ENCODE measurements at regions not wholly inside any gene's neighbourhood (a gene's known extent, or its start where the extent isn't known, plus 50 kb on each side); places are given as distances from the start of the nearest gene placed in this dataset.

DNA sequence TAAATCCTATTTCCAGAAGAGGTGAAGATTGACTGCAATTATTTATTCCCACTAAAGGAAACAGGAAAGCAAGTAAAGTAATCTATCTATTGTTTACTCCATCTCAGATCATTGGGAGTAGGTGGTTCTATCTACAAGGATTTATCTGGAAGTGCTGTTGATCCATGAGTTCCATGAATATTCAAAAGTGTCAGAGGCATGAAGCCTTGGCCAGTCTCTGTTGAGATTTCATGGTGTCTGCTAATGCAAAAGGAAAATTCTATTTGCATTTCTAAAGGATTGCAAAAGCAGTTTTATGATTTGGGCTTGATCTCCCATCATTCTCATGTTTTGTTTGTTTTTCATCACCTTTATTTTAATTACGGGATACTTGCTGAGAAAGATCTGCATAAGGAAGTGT is 102.4 kb upstream of the ST6GAL2 start:
- Histone ChIP-seq H3K27me3 (replicated peaks in 1 of 2; ENCODE audit: control insufficient read depth in 2 of 2, extremely low read depth in 1 of 2, insufficient read depth in 2 of 2, low read length in 1 of 2) (no peaks in the 10 kb centered on the region), H3K9me3 (no peaks in the 10 kb centered on the region), H3K4me3 (ENCODE audit: control insufficient read depth in 1 of 2, extremely low read depth in 1 of 2, low read length in 1 of 2) (no peak overlapping the region), H3K27ac (ENCODE audit: low read length) (no peak overlapping the region), H3K4me1 (ENCODE audit: control insufficient read depth in 1 of 2, extremely low read depth in 1 of 2, insufficient read depth in 2 of 2, low read length in 2 of 2) (no peaks in the 10 kb centered on the region), H3K36me3 (ENCODE audit: control insufficient read depth in 2 of 2, extremely low read depth in 1 of 2, insufficient read depth in 1 of 2, low read length in 1 of 2) (no peaks in the 10 kb centered on the region)
- Mint-ChIP-seq H3K27ac (no peak overlapping the region), H3K4me1 (no peaks in the 10 kb centered on the region), H3K36me3 (no peaks in the 10 kb centered on the region), H3K4me3 (no peak overlapping the region), H3K9me3 (no peaks in the 10 kb centered on the region), H3K27me3 (peaks cover 0 to 2% of the 10 kb centered on the region in 2 donors)
- POLR2A ChIA-PET, result no interaction called here
- ATAC-seq (replicated peaks in 1 of 4) (no peak), DNase-seq (no peak)
- CTCF ChIA-PET, result interaction anchor here in 1 of 2 donors (0.6 kb wide), 1 partner anchor 12 kb away, joined by 3 read pairs; no protein-coding TSS in a partner anchor
- no CpG with 5 or more reads among the region's 1 CpG for WGBS (ENCODE audit: insufficient coverage)

DNA sequence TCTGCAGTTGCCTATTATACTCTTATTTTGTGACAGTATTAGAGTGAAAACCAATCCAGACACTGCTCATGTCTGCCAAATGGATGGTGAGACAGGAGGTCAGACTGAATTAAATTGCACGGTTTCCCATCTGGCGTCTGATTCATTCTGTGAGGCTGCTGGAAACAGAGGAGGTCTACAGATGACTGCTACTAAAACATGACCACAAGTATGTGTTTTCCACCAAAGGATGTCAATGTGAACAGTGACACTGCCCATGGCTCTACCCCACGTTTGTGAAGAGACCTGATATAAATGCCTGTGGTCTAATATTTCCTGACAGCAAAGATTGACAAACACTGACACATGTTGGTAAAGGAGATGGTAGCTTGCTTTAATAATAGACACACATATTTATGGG is 104.3 kb upstream of the ST6GAL2 start:
- H3K27me3 Mint-ChIP-seq, result peaks cover 0 to 3% of the 10 kb centered on the region in 2 donors
- no CpG with 5 or more reads among the region's 3 CpGs for WGBS (ENCODE audit: insufficient coverage)
- H3K4me1 Mint-ChIP-seq, result no peaks in the 10 kb centered on the region
- H3K36me3 ChIP-seq (ENCODE audit: control insufficient read depth in 2 of 2, extremely low read depth in 1 of 2, insufficient read depth in 1 of 2, low read length in 1 of 2), result no peaks in the 10 kb centered on the region
- H3K27ac Mint-ChIP-seq, result no peak overlapping the region
- ChIA-PET CTCF (no interaction called here), POLR2A (no interaction called here)
- no peaks in the 10 kb centered on the region for H3K36me3 Mint-ChIP-seq
- H3K27me3 ChIP-seq (replicated peaks in 1 of 2; ENCODE audit: control insufficient read depth in 2 of 2, extremely low read depth in 1 of 2, insufficient read depth in 2 of 2, low read length in 1 of 2), result no peaks in the 10 kb centered on the region
- no peaks in the 10 kb centered on the region for H3K9me3 Mint-ChIP-seq
- H3K4me1 ChIP-seq (ENCODE audit: control insufficient read depth in 1 of 2, extremely low read depth in 1 of 2, insufficient read depth in 2 of 2, low read length in 2 of 2), result no peaks in the 10 kb centered on the region
- DNase-seq, result no peak
- no peaks in the 10 kb centered on the region for H3K9me3 ChIP-seq
- no peak overlapping the region for H3K4me3 Mint-ChIP-seq
- no peak overlapping the region for H3K27ac ChIP-seq (ENCODE audit: low read length)
- ATAC-seq (replicated peaks in 1 of 4), result no peak
- no peak overlapping the region for H3K4me3 ChIP-seq (ENCODE audit: control insufficient read depth in 1 of 2, extremely low read depth in 1 of 2, low read length in 1 of 2)

DNA sequence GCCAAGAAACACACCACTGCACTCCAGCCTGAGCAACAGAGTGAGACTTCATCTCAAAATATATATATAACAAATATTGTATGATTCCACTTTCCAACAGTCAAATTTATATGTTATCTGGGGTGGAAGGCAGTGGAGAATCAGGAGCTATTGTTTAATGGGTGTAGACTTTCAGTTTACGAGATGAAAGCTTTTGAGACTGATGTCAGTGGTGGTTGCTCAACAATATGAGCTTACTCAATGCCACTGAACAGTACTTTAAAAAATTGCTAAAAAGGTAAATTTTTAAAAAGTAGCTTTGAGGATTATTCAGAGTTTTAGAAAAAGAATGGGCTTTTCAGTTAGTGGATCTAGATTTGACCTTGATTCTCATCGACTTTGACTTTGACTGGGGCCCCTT is 105.9 kb upstream of the ST6GAL2 start:
- no peaks in the 10 kb centered on the region for H3K36me3 Mint-ChIP-seq
- 67% methylated on average over 1 of the region's 2 CpGs for WGBS (ENCODE audit: insufficient coverage)
- no peaks in the 10 kb centered on the region for H3K9me3 Mint-ChIP-seq
- DNase-seq (no peak), ATAC-seq (replicated peaks in 1 of 4) (no peak)
- CTCF ChIA-PET, result no interaction called here
- POLR2A ChIA-PET, result no interaction called here
- H3K27me3 Mint-ChIP-seq, result peaks cover 0 to 3% of the 10 kb centered on the region in 2 donors
- Histone ChIP-seq H3K9me3 (no peaks in the 10 kb centered on the region), H3K4me1 (ENCODE audit: control insufficient read depth in 1 of 2, extremely low read depth in 1 of 2, insufficient read depth in 2 of 2, low read length in 2 of 2) (no peaks in the 10 kb centered on the region), H3K36me3 (ENCODE audit: control insufficient read depth in 2 of 2, extremely low read depth in 1 of 2, insufficient read depth in 1 of 2, low read length in 1 of 2) (no peaks in the 10 kb centered on the region), H3K27me3 (replicated peaks in 1 of 2; ENCODE audit: control insufficient read depth in 2 of 2, extremely low read depth in 1 of 2, insufficient read depth in 2 of 2, low read length in 1 of 2) (no peaks in the 10 kb centered on the region), H3K4me3 (ENCODE audit: control insufficient read depth in 1 of 2, extremely low read depth in 1 of 2, low read length in 1 of 2) (no peak overlapping the region), H3K27ac (ENCODE audit: low read length) (no peak overlapping the region)
- no peaks in the 10 kb centered on the region for H3K4me1 Mint-ChIP-seq
- no peak overlapping the region for H3K27ac Mint-ChIP-seq
- H3K4me3 Mint-ChIP-seq, result no peak overlapping the region

DNA sequence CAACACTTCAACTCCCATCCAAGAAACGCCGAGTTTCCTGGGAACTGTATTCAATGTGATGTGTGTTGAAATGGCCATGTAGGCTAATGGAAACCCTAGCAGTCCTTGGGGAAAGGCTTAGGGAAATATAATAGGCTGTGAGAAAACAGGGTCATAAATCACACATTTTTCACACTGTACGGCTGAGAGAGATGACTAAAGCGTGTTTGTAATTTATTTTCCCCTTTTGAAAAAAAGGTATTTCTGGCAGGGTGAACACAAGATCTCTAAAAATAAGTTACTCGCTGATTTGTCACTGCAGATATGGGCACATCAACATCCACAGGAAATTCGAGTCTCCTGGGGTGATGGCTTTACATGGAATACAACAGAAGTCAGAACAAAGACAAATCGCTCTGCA is 109.6 kb upstream of the ST6GAL2 start:
- no peak overlapping the region for H3K27ac ChIP-seq (ENCODE audit: low read length)
- H3K4me3 ChIP-seq (ENCODE audit: control insufficient read depth in 1 of 2, extremely low read depth in 1 of 2, low read length in 1 of 2), result no peak overlapping the region
- no peaks in the 10 kb centered on the region for H3K4me1 ChIP-seq (ENCODE audit: control insufficient read depth in 1 of 2, extremely low read depth in 1 of 2, insufficient read depth in 2 of 2, low read length in 2 of 2)
- no peak for DNase-seq
- no peak overlapping the region for H3K27ac Mint-ChIP-seq
- ATAC-seq (replicated peaks in 1 of 4), result no peak
- H3K27me3 Mint-ChIP-seq, result peaks cover 0 to 3% of the 10 kb centered on the region in 2 donors
- ChIA-PET CTCF (no interaction called here), POLR2A (no interaction called here)
- no peaks in the 10 kb centered on the region for H3K9me3 ChIP-seq
- no peaks in the 10 kb centered on the region for H3K4me1 Mint-ChIP-seq
- 0% methylated on average over 1 of the region's 7 CpGs for WGBS (ENCODE audit: insufficient coverage)
- H3K4me3 Mint-ChIP-seq, result no peak overlapping the region
- H3K9me3 Mint-ChIP-seq, result no peaks in the 10 kb centered on the region
- H3K36me3 Mint-ChIP-seq, result no peaks in the 10 kb centered on the region
- no peaks in the 10 kb centered on the region for H3K36me3 ChIP-seq (ENCODE audit: control insufficient read depth in 2 of 2, extremely low read depth in 1 of 2, insufficient read depth in 1 of 2, low read length in 1 of 2)
- no peaks in the 10 kb centered on the region for H3K27me3 ChIP-seq (replicated peaks in 1 of 2; ENCODE audit: control insufficient read depth in 2 of 2, extremely low read depth in 1 of 2, insufficient read depth in 2 of 2, low read length in 1 of 2)

DNA sequence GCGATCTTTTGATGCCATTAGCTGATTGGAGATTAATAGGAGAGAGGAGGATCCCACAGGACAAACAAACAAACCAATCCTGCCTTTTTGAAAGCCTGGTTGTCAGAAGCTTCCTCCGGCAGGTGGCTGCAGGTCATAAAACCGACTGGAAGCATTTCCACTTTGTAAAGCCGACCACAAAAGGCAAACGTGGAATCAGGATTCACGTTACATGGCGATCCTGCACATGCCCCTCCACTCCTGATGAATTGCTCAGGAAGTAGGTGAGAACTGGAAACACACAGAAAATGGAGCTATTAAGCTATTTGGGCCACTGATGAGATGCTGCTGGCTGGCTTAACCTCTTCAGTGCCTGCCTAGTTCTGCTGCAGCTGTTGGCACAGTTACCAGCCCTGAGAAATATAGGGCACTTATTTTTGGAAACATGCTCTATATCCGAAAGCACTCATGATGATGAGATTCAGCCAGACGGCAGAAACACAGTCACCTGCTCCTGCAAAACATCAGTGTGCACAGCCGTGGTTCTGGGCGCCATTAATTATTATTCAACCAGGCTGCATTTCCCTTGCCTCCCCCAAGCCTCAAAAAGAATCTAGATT is 110.3 kb upstream of the ST6GAL2 start:
- Mint-ChIP-seq H3K9me3 (no peaks in the 10 kb centered on the region), H3K27me3 (peaks cover 0 to 3% of the 10 kb centered on the region in 2 donors), H3K4me3 (no peak overlapping the region), H3K36me3 (no peaks in the 10 kb centered on the region), H3K27ac (no peak overlapping the region), H3K4me1 (no peaks in the 10 kb centered on the region)
- Histone ChIP-seq H3K27me3 (replicated peaks in 1 of 2; ENCODE audit: control insufficient read depth in 2 of 2, extremely low read depth in 1 of 2, insufficient read depth in 2 of 2, low read length in 1 of 2) (no peaks in the 10 kb centered on the region), H3K9me3 (no peaks in the 10 kb centered on the region), H3K36me3 (ENCODE audit: control insufficient read depth in 2 of 2, extremely low read depth in 1 of 2, insufficient read depth in 1 of 2, low read length in 1 of 2) (no peaks in the 10 kb centered on the region), H3K4me3 (ENCODE audit: control insufficient read depth in 1 of 2, extremely low read depth in 1 of 2, low read length in 1 of 2) (no peak overlapping the region), H3K4me1 (ENCODE audit: control insufficient read depth in 1 of 2, extremely low read depth in 1 of 2, insufficient read depth in 2 of 2, low read length in 2 of 2) (no peaks in the 10 kb centered on the region), H3K27ac (ENCODE audit: low read length) (no peak overlapping the region)
- POLR2A ChIA-PET, result no interaction called here
- CTCF ChIA-PET, result no interaction called here
- WGBS (ENCODE audit: insufficient coverage), result 81% methylated on average over 3 of the region's 11 CpGs
- DNase-seq (no peak), ATAC-seq (replicated peaks in 1 of 4) (no peak)

DNA sequence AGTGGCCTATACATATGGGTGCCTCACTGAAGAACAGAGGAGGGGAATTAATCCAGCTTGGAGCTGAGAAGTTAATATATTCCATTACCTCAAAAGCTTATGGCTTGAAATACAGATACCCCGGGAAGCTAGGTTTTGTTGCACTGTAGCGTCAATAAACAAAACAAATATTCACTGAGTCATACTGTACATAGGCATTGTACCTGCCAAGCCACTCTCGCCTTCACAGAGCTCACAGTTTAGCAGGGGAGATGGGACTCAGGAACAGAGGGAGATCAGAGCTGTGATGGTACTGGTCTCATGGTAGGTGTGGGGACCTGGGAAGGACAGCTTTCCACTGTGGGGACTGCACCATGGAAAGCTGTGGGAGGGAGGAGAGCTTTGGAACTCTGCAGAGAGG is 111.2 kb upstream of the ST6GAL2 start:
- H3K9me3 ChIP-seq, result no peaks in the 10 kb centered on the region
- no peaks in the 10 kb centered on the region for H3K27me3 ChIP-seq (replicated peaks in 1 of 2; ENCODE audit: control insufficient read depth in 2 of 2, extremely low read depth in 1 of 2, insufficient read depth in 2 of 2, low read length in 1 of 2)
- POLR2A ChIA-PET, result no interaction called here
- H3K4me1 ChIP-seq (ENCODE audit: control insufficient read depth in 1 of 2, extremely low read depth in 1 of 2, insufficient read depth in 2 of 2, low read length in 2 of 2), result no peaks in the 10 kb centered on the region
- ATAC-seq (replicated peaks in 1 of 4) (no peak), DNase-seq (no peak)
- H3K36me3 ChIP-seq (ENCODE audit: control insufficient read depth in 2 of 2, extremely low read depth in 1 of 2, insufficient read depth in 1 of 2, low read length in 1 of 2), result no peaks in the 10 kb centered on the region
- Mint-ChIP-seq H3K9me3 (no peaks in the 10 kb centered on the region), H3K27ac (no peak overlapping the region), H3K4me3 (no peak overlapping the region), H3K27me3 (peaks cover 0 to 3% of the 10 kb centered on the region in 2 donors), H3K36me3 (no peaks in the 10 kb centered on the region), H3K4me1 (no peaks in the 10 kb centered on the region)
- CTCF ChIA-PET, result no interaction called here
- no peak overlapping the region for H3K27ac ChIP-seq (ENCODE audit: low read length)
- WGBS (ENCODE audit: insufficient coverage), result 100% methylated on average over 1 of the region's 3 CpGs
- H3K4me3 ChIP-seq (ENCODE audit: control insufficient read depth in 1 of 2, extremely low read depth in 1 of 2, low read length in 1 of 2), result no peak overlapping the region

DNA sequence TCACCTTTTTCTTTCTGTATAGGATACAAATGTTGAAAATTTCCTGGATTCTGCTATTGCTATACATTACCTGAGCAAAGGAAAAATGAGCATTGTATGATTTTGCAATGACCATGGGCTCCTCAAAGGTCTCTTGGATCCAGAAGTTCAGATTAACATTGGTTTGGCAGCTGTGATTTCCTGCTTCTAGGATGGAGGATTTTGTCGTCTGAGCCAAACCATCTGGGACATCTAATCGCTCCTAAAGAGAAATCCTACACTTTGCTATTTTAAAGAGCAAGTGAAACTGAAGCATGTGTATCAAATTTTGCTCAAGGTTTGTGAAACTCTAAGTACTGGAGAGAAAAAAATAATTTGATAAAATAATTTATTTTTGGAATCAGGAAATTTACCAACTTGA is 115.1 kb upstream of the ST6GAL2 start:
- Histone ChIP-seq H3K36me3 (ENCODE audit: control insufficient read depth in 2 of 2, extremely low read depth in 1 of 2, insufficient read depth in 1 of 2, low read length in 1 of 2) (no peaks in the 10 kb centered on the region), H3K9me3 (no peaks in the 10 kb centered on the region), H3K4me1 (ENCODE audit: control insufficient read depth in 1 of 2, extremely low read depth in 1 of 2, insufficient read depth in 2 of 2, low read length in 2 of 2) (no peaks in the 10 kb centered on the region), H3K27ac (ENCODE audit: low read length) (no peak overlapping the region), H3K4me3 (ENCODE audit: control insufficient read depth in 1 of 2, extremely low read depth in 1 of 2, low read length in 1 of 2) (no peak overlapping the region), H3K27me3 (replicated peaks in 1 of 2; ENCODE audit: control insufficient read depth in 2 of 2, extremely low read depth in 1 of 2, insufficient read depth in 2 of 2, low read length in 1 of 2) (no peaks in the 10 kb centered on the region)
- Mint-ChIP-seq H3K27ac (no peak overlapping the region), H3K4me3 (no peak overlapping the region), H3K9me3 (peaks cover 0 to 5% (median 0%) of the 10 kb centered on the region in 3 donors), H3K27me3 (peaks cover 0 to 1% of the 10 kb centered on the region in 2 donors), H3K36me3 (no peaks in the 10 kb centered on the region), H3K4me1 (no peaks in the 10 kb centered on the region)
- ChIA-PET POLR2A (no interaction called here), CTCF (no interaction called here)
- no peak for DNase-seq
- WGBS (ENCODE audit: insufficient coverage), result no CpG with 5 or more reads among the region's 2 CpGs
- ATAC-seq (replicated peaks in 1 of 4), result no peak

Data from T-cell (primary cell).